GM23338 (cell line): ENCODE measurements at regions not wholly inside any gene's neighbourhood (a gene's known extent, or its start where the extent isn't known, plus 50 kb on each side); places are given as distances from the start of the nearest gene placed in this dataset.

Experiments used
- ATAC-seq: fragments of 200-7000 bp; cut with Tn5 transposase; 3 replicates; pipeline ENCODE4 v1.9.1; 2020
- DNase-seq: peaks from one replicate; pipeline ENCODE4 v3.0.0-alpha.2; 2015; ENCODE audit warnings: low spot score
- H2AFZ ChIP-seq: fragments of 200-600 bp; sonication (generic); 2 replicates; pipeline ENCODE4 v1.8.0; 2016; ENCODE audit warnings: antibody characterized with exemption, mild to moderate bottlenecking, moderate library complexity
- H3F3A ChIP-seq: fragments of 200-600 bp; sonication (generic); replicated peaks from 2 replicates; pipeline ENCODE4 v1.8.0; 2017; ENCODE audit warnings: antibody characterized with exemption, mixed run types, low read depth
- H3K27ac ChIP-seq: fragments of 200-600 bp; sonication (generic); 2 replicates; pipeline ENCODE4 v1.6.1; 2016; ENCODE audit warnings: low read depth
- H3K27me3 ChIP-seq: fragments of 200-600 bp; sonication (generic); 2 replicates; pipeline ENCODE4 v1.8.0; 2016; ENCODE audit warnings: mild to moderate bottlenecking, mixed run types, moderate library complexity; ENCODE audit not compliant: insufficient read depth
- H3K36me3 ChIP-seq: fragments of 200-600 bp; sonication (generic); 2 replicates; pipeline ENCODE4 v1.8.0; 2016; ENCODE audit warnings: mild to moderate bottlenecking; ENCODE audit not compliant: insufficient read depth
- H3K4me1 ChIP-seq: fragments of 200-600 bp; sonication (generic); 2 replicates; pipeline ENCODE4 v1.8.0; 2016; ENCODE audit warnings: mild to moderate bottlenecking, moderate library complexity; ENCODE audit not compliant: insufficient read depth
- H3K4me2 ChIP-seq: fragments of 200-600 bp; sonication (generic); 2 replicates; pipeline ENCODE4 v1.7.1; 2017; ENCODE audit warnings: mixed run types
- H3K4me3 ChIP-seq: fragments of 200-600 bp; sonication (generic); 2 replicates; pipeline ENCODE4 v1.6.1; 2016; ENCODE audit warnings: mixed run types
- H3K79me2 ChIP-seq: fragments of 200-600 bp; sonication (generic); replicated peaks from 2 replicates; pipeline ENCODE4 v1.8.0; 2017; ENCODE audit warnings: mild to moderate bottlenecking; ENCODE audit not compliant: insufficient read depth
- H3K9me2 ChIP-seq: fragments of 200-600 bp; sonication (generic); 2 replicates; pipeline ENCODE4 v1.8.0; 2017; ENCODE audit not compliant: insufficient read depth
- H4K20me1 ChIP-seq: fragments of 200-600 bp; sonication (generic); replicated peaks from 2 replicates; pipeline ENCODE4 v1.8.0; 2017; ENCODE audit warnings: mild to moderate bottlenecking; ENCODE audit not compliant: insufficient read depth
- H3K27ac Mint-ChIP-seq: 2 replicates; pipeline ENCODE4 v1.8.0; 2020; ENCODE audit warnings: inconsistent platforms, mild to moderate bottlenecking, moderate library complexity, mixed read lengths
- H3K27me3 Mint-ChIP-seq: 3 replicates; pipeline ENCODE4 v1.8.0; 2022; ENCODE audit warnings: low read depth, mild to moderate bottlenecking, moderate library complexity, mixed read lengths, inconsistent platforms; ENCODE audit not compliant: insufficient read depth, poor library complexity
- H3K36me3 Mint-ChIP-seq: 3 replicates; pipeline ENCODE4 v1.8.0; 2021; ENCODE audit warnings: low read depth, mild to moderate bottlenecking, inconsistent platforms, moderate library complexity, mixed read lengths
- H3K4me1 Mint-ChIP-seq: 3 replicates; pipeline ENCODE4 v1.8.0; 2020; ENCODE audit warnings: mild to moderate bottlenecking, inconsistent platforms, mixed read lengths
- H3K4me3 Mint-ChIP-seq: 3 replicates; pipeline ENCODE4 v1.8.0; 2021; ENCODE audit warnings: moderate library complexity, mild to moderate bottlenecking, inconsistent platforms, mixed read lengths
- H3K9me3 Mint-ChIP-seq: 3 replicates; pipeline ENCODE4 v1.8.0; 2020; ENCODE audit warnings: moderate library complexity, mild to moderate bottlenecking, inconsistent platforms, mixed read lengths
- CREB1 ChIP-seq: fragments of 250-450 bp; sonication (Bioruptor Pico); IDR thresholded peaks from 2 replicates; pipeline ENCODE4 v1.5.0; 2020; ENCODE audit warnings: low read depth, mild to moderate bottlenecking, moderate library complexity
- CTCF ChIP-seq, 2 experiments: fragments of 200-600 bp in 1 of 2; sonication (generic) in 1 of 2; conservative IDR thresholded peaks; 2 replicates each; pipeline versions ENCODE4 v1.5.1 to v1.6.1; 2016 to 2017; ENCODE audit warnings: antibody characterized with exemption in 2 of 2, low read depth in 2 of 2, mild to moderate bottlenecking in 2 of 2, moderate library complexity in 1 of 2
- ETS1 ChIP-seq: IDR thresholded peaks from 2 replicates; pipeline ENCODE4 v1.6.1; 2016; ENCODE audit warnings: antibody characterized with exemption
- EZH2 ChIP-seq: fragments of 200-600 bp; sonication (generic); IDR thresholded peaks from one replicate; pipeline ENCODE4 v1.8.0; 2017; ENCODE audit warnings: antibody characterized with exemption, mild to moderate bottlenecking, low read depth; ENCODE audit not compliant: unreplicated experiment
- EZH2phosphoT487 ChIP-seq: fragments of 200-600 bp; sonication (generic); IDR thresholded peaks from one replicate; pipeline ENCODE4 v1.8.1; 2018; ENCODE audit warnings: antibody characterized with exemption; ENCODE audit not compliant: unreplicated experiment
- JUNB ChIP-seq: IDR thresholded peaks from one replicate; pipeline ENCODE4 v1.6.1; 2016; ENCODE audit warnings: antibody characterized with exemption; ENCODE audit not compliant: unreplicated experiment
- NANOG ChIP-seq: IDR thresholded peaks from 2 replicates; pipeline ENCODE4 v1.6.1; 2016; ENCODE audit warnings: antibody characterized with exemption, borderline replicate concordance
- POLR2AphosphoS5 ChIP-seq: IDR thresholded peaks from 2 replicates; pipeline ENCODE4 v1.6.1; 2016; ENCODE audit warnings: antibody characterized with exemption, low read depth
- REST ChIP-seq: IDR thresholded peaks from one replicate; pipeline ENCODE4 v1.6.1; 2018; ENCODE audit warnings: antibody characterized with exemption; ENCODE audit not compliant: unreplicated experiment
- STAT1 ChIP-seq: IDR thresholded peaks from one replicate; pipeline ENCODE4 v1.6.1; 2016; ENCODE audit warnings: antibody characterized with exemption; ENCODE audit not compliant: unreplicated experiment
- ZNF114 ChIP-seq: fragments of 250-450 bp; sonication (Bioruptor Pico); IDR thresholded peaks from 2 replicates; pipeline ENCODE4 v1.5.0; 2020; ENCODE audit warnings: mild to moderate bottlenecking, moderate library complexity
- ZNF331 ChIP-seq: fragments of 250-450 bp; sonication (Bioruptor Pico); IDR thresholded peaks from 2 replicates; pipeline ENCODE4 v1.5.0; 2020; ENCODE audit warnings: low read depth, mild to moderate bottlenecking, moderate library complexity
- ZNF462 ChIP-seq: fragments of 250-450 bp; sonication (Bioruptor Pico); IDR thresholded peaks from 2 replicates; pipeline ENCODE4 v1.5.0; 2020; ENCODE audit warnings: mild to moderate bottlenecking, moderate library complexity

GRCh38 chr10:36488579-36488978, 636.8 kb upstream of the ANKRD30A start (continued):
- TF ChIP-seq ETS1 (no peak), EZH2 (no peak), NANOG (no peak), STAT1 (no peak), REST (no peak), ZNF114 (no peak)

GRCh38 chr10:36479073-36479472, 646.3 kb upstream of the ANKRD30A start:
- Mint-ChIP-seq H3K36me3 (peaks cover 4% of the 10 kb centered on the region; the same call in 1 of the 3 replicates), H3K27me3 (no peaks in the 10 kb centered on the region), H3K4me1 (peaks cover 3% of the 10 kb centered on the region; the same call in 2 of the 3 replicates), H3K9me3 (peaks cover 4% of the 10 kb centered on the region; the same call in 1 of the 3 replicates), H3K27ac (no peak overlapping the region), H3K4me3 (no peak overlapping the region)
- Histone ChIP-seq H3K4me1 (no peaks in the 10 kb centered on the region), H4K20me1 (no peaks in the 10 kb centered on the region), H3K79me2 (no peaks in the 10 kb centered on the region), H2AFZ (no peak overlapping the region), H3K27me3 (no peaks in the 10 kb centered on the region), H3K4me2 (no peak overlapping the region), H3K27ac (no peak overlapping the region), H3F3A (no peaks in the 10 kb centered on the region), H3K36me3 (no peaks in the 10 kb centered on the region), H3K9me2 (no peaks in the 10 kb centered on the region), H3K4me3 (no peak overlapping the region)
- ATAC-seq (no peak), DNase-seq (no peak)
- TF ChIP-seq ZNF331 (no peak), EZH2phosphoT487 (no peak), POLR2AphosphoS5 (no peak), JUNB (no peak), ZNF462 (CRISPR knock-in tag) (no peak), ZNF114 (no peak), STAT1 (no peak), CTCF (conservative IDR thresholded peaks at IDR 0.05; ENCODE audit: low read depth in 2 of 2) (no peak), CREB1 (CRISPR knock-in tag) (no peak)
